K562 (cell line): ENCODE measurements at regions not wholly inside any gene's neighbourhood (a gene's known extent, or its start where the extent isn't known, plus 50 kb on each side); places are given as distances from the start of the nearest gene placed in this dataset.

Source experiments
- ARID3A ChIP-seq: IDR thresholded peaks from 2 replicates; pipeline ENCODE4 v1.6.1; 2012; ENCODE audit warnings: low read depth, low read length, improper control_type of control experiment, borderline replicate concordance
- CEBPZ ChIP-seq: fragments of 150-350 bp; IDR thresholded peaks from 2 replicates; pipeline ENCODE4 v1.6.1; 2014; ENCODE audit warnings: low read depth, mild to moderate bottlenecking, low read length, borderline replicate concordance
- DEAF1 ChIP-seq: fragments of 450-650 bp; formaldehyde crosslinking; IDR thresholded peaks from 2 replicates; pipeline ENCODE4 v1.4.0; 2020; ENCODE audit warnings: mild to moderate bottlenecking, moderate library complexity
- ETV6 ChIP-seq, 3 experiments: fragments of 150-350 bp in 1 of 3; sonication (generic) in 1 of 3; formaldehyde crosslinking in 1 of 3; IDR thresholded peaks; 2 replicates each; pipeline versions ENCODE4 v1.6.1 to v1.8.0; 2014 to 2022; ENCODE audit warnings: borderline replicate concordance in 2 of 3, low read depth in 2 of 3, antibody characterized with exemption in 1 of 3, low read length in 1 of 3, mild to moderate bottlenecking in 1 of 3, missing genetic modification reagents in 1 of 3
- GATAD2A ChIP-seq: fragments of 450-650 bp; IDR thresholded peaks from 2 replicates; pipeline ENCODE4 v1.6.1; 2017
- GTF2B ChIP-seq: IDR thresholded peaks from 2 replicates; pipeline ENCODE4 v1.6.1; 2011; ENCODE audit not compliant: insufficient read length; ENCODE audit errors: extremely low read depth
- IRF1 ChIP-seq: sonication (generic); formaldehyde crosslinking; IDR thresholded peaks from 2 replicates; pipeline ENCODE4 v1.8.0; 2022; ENCODE audit warnings: missing genetic modification reagents, mild to moderate bottlenecking, borderline replicate concordance
- NCOA1 ChIP-seq: fragments of 450-650 bp; IDR thresholded peaks from 2 replicates; pipeline ENCODE4 v1.6.1; 2016; ENCODE audit warnings: low read depth
- NFIC ChIP-seq: fragments of 450-650 bp; IDR thresholded peaks from 2 replicates; pipeline ENCODE4 v1.6.1; 2017; ENCODE audit warnings: mild to moderate bottlenecking, inconsistent platforms
- PHF21A ChIP-seq: fragments of 450-650 bp; IDR thresholded peaks from 2 replicates; pipeline ENCODE4 v1.6.1; 2017; ENCODE audit warnings: low read depth, borderline replicate concordance
- RAD21 ChIP-seq, 2 experiments: fragments of 250-450 bp in 1 of 2; fragments of 450-650 bp in 1 of 2; sonication (Bioruptor Pico) in 1 of 2; formaldehyde crosslinking in 1 of 2; IDR thresholded peaks in 1 of 2; conservative IDR thresholded peaks in 1 of 2; 2 replicates each; pipeline versions ENCODE4 v1.4.0 to v1.8.0; 2020 to 2022; ENCODE audit warnings: mild to moderate bottlenecking in 2 of 2, moderate library complexity in 1 of 2
- RFX1 ChIP-seq: fragments of 450-650 bp; IDR thresholded peaks from 2 replicates; pipeline ENCODE4 v1.6.1; 2016; ENCODE audit warnings: mild to moderate bottlenecking, moderate library complexity
- SMARCC2 ChIP-seq: fragments of 450-650 bp; IDR thresholded peaks from 2 replicates; pipeline ENCODE4 v1.6.1; 2017; ENCODE audit warnings: antibody characterized with exemption, moderate library complexity, mild to moderate bottlenecking, low read depth
- SRSF9 ChIP-seq: fragments of 200-400 bp; formaldehyde crosslinking; IDR thresholded peaks from 2 replicates; pipeline ENCODE4 v1.6.1; 2017; ENCODE audit warnings: low read depth, low read length, borderline replicate concordance
- THAP7 ChIP-seq: fragments of 250-450 bp; sonication (Bioruptor Pico); IDR thresholded peaks from 2 replicates; pipeline ENCODE4 v1.5.0; 2021
- ZC3H4 ChIP-seq: sonication (generic); formaldehyde crosslinking; IDR thresholded peaks from 2 replicates; pipeline ENCODE4 v1.9.0; 2021; ENCODE audit warnings: missing genetic modification reagents, borderline replicate concordance
- ZFP36 ChIP-seq: fragments of 150-350 bp; IDR thresholded peaks from 2 replicates; pipeline ENCODE4 v1.6.1; 2018; ENCODE audit warnings: low read length, low read depth; ENCODE audit not compliant: partially characterized antibody
- ZNF77 ChIP-seq: fragments of 250-450 bp; sonication (Bioruptor Pico); IDR thresholded peaks from 2 replicates; pipeline ENCODE4 v1.5.0; 2020
- ZNF785 ChIP-seq: fragments of 250-450 bp; sonication (Bioruptor Pico); IDR thresholded peaks from 2 replicates; pipeline ENCODE4 v1.4.0; 2020; ENCODE audit warnings: mild to moderate bottlenecking

GRCh38 chr6:15769511-15770018, 106.7 kb upstream of the DTNBP1 start (continued):
- TF ChIP-seq ARID3A = no peak
- no peak for TF ChIP-seq ZC3H4 (CRISPR knock-in tag)
- TF ChIP-seq NCOA1 = no peak
- TF ChIP-seq ZNF785 (CRISPR knock-in tag) = no peak
- peak in 1 of 2 experiments; percentile 10; a peak in 1 of 4 replicates for TF ChIP-seq RAD21 (CRISPR knock-in tag; conservative IDR thresholded peaks at IDR 0.05 in 1 of 2, IDR thresholded peaks at IDR 0.05 in 1 of 2)
- no peak for TF ChIP-seq DEAF1 (CRISPR knock-in tag)
- peak; percentile 96 for TF ChIP-seq NFIC
- no peak for TF ChIP-seq RFX1
- TF ChIP-seq SRSF9 = no peak
- TF ChIP-seq ZNF77 (CRISPR knock-in tag) = no peak
- no peak for TF ChIP-seq IRF1 (CRISPR knock-in tag)
- peak; percentile 2 for TF ChIP-seq ZFP36
- no peak for TF ChIP-seq SMARCC2
- no peak for TF ChIP-seq GATAD2A
- no peak for TF ChIP-seq GTF2B
- no peak for TF ChIP-seq PHF21A
- no peak for TF ChIP-seq CEBPZ
- no peak for TF ChIP-seq THAP7 (CRISPR knock-in tag)
- TF ChIP-seq ETV6 (IDR thresholded peaks at IDR 0.05; ENCODE audit: borderline replicate concordance in 1 of 2, low read depth in 2 of 2, low read length in 1 of 2) = no peak
- no peak for TF ChIP-seq ETV6 (CRISPR knock-in tag; IDR thresholded peaks at IDR 0.05; ENCODE audit: borderline replicate concordance)
